Natural killer cell (primary cell): ENCODE measurements at regions not wholly inside any gene's neighbourhood (a gene's known extent, or its start where the extent isn't known, plus 50 kb on each side); places are given as distances from the start of the nearest gene placed in this dataset.

Experiments
- ATAC-seq, 3 donors: fragments of 150-1000 bp in 2 of 3; fragments of 200-7000 bp in 1 of 3; cut with Tn5 transposase; 1 replicate in 1 of 3; 2 replicates in 2 of 3; pipeline ENCODE4 v1.10.0; 2021; ENCODE audit warnings: mild to moderate bottlenecking in 2 of 3, moderate library complexity in 2 of 3
- DNase-seq, 2 donors: peaks; one replicate each; pipeline versions ENCODE4 v3.0.0 to v3.0.0-alpha.2; 2013 to 2021; ENCODE audit warnings: mixed read lengths in 1 of 2
- H3K27ac ChIP-seq: one replicate; pipeline ENCODE4 v1.5.1; 2013; ENCODE audit warnings: mild to moderate bottlenecking, low read length
- H3K27me3 ChIP-seq: one replicate; pipeline ENCODE4 v1.6.1; 2013; ENCODE audit warnings: low read length; ENCODE audit not compliant: control insufficient read depth, insufficient read depth
- H3K36me3 ChIP-seq: one replicate; pipeline ENCODE4 v1.6.1; 2013; ENCODE audit warnings: low read length; ENCODE audit not compliant: control insufficient read depth, insufficient read depth
- H3K4me1 ChIP-seq: one replicate; pipeline ENCODE4 v1.6.1; 2013; ENCODE audit warnings: low read length; ENCODE audit not compliant: control insufficient read depth, insufficient read depth
- H3K4me3 ChIP-seq: one replicate; pipeline ENCODE4 v1.5.1; 2013; ENCODE audit warnings: low read length
- H3K9me3 ChIP-seq: one replicate; pipeline ENCODE4 v1.6.1; 2013; ENCODE audit warnings: low read length; ENCODE audit not compliant: control insufficient read depth, insufficient read depth
- H3K27ac Mint-ChIP-seq, 2 donors: one replicate each; pipeline ENCODE4 v1.8.0; 2022; ENCODE audit warnings: mild to moderate bottlenecking in 2 of 2, mixed read lengths in 2 of 2, moderate library complexity in 1 of 2
- H3K27me3 Mint-ChIP-seq, 2 donors: one replicate each; pipeline ENCODE4 v1.8.0; 2022; ENCODE audit warnings: low read depth in 2 of 2, mixed read lengths in 2 of 2
- H3K36me3 Mint-ChIP-seq: one replicate; pipeline ENCODE4 v1.8.0; 2022; ENCODE audit warnings: mixed read lengths
- H3K4me1 Mint-ChIP-seq, 2 donors: one replicate each; pipeline ENCODE4 v1.8.0; 2022; ENCODE audit warnings: mixed read lengths in 2 of 2
- H3K4me3 Mint-ChIP-seq: one replicate; pipeline ENCODE4 v1.8.0; 2022; ENCODE audit warnings: mild to moderate bottlenecking, moderate library complexity, mixed read lengths
- H3K9me3 Mint-ChIP-seq, 2 donors: one replicate each; pipeline ENCODE4 v1.8.0; 2022; ENCODE audit warnings: mixed read lengths in 2 of 2
- CTCF ChIP-seq: fragments of 200-600 bp; IDR thresholded peaks from one replicate; pipeline ENCODE4 v1.8.0; 2022; ENCODE audit warnings: antibody characterized with exemption
- WGBS: methylation state at CpG from one replicate; pipeline ENCODE4 v1.1.7; 2013; ENCODE audit warnings: missing lambda C conversion rate; ENCODE audit not compliant: insufficient coverage; 5-methylcytosine and 5-hydroxymethylcytosine counted together
- intact Hi-C: fragments of 100-400 bp; cut with micrococcal nuclease; formaldehyde crosslinking; loops from one replicate; pipeline ENCODE4 v1.14.2; 2022

GRCh38 chr2:66202586-66202985 is 232.3 kb upstream of the MEIS1 start:
- Mint-ChIP-seq H3K4me3 (no peak overlapping the region), H3K9me3 (peaks cover 3 to 9% of the 10 kb centered on the region in 2 donors)
- no peak for TF ChIP-seq CTCF

GRCh38 chr2:66201242-66201641 is 233.7 kb upstream of the MEIS1 start:
- no peaks in the 10 kb centered on the region for H3K36me3 Mint-ChIP-seq
- WGBS: 92% methylated on average over 2 of the region's 2 CpGs
- no peak overlapping the region for H3K27ac Mint-ChIP-seq

More at GRCh38 chr2:66202586-66202985, 232.3 kb upstream of the MEIS1 start:
- Mint-ChIP-seq H3K4me1 (no peaks in the 10 kb centered on the region), H3K27me3 (no peaks in the 10 kb centered on the region), H3K27ac (no peak overlapping the region), H3K36me3 (no peaks in the 10 kb centered on the region)
- no peak overlapping the region for H3K4me3 ChIP-seq
- no peaks in the 10 kb centered on the region for H3K27me3 ChIP-seq
- ATAC-seq: no peak
- H3K27ac ChIP-seq: no peak overlapping the region
- peaks cover 2% of the 10 kb centered on the region for H3K9me3 ChIP-seq
- WGBS: 71% methylated on average over 1 of the region's 2 CpGs
- no peaks in the 10 kb centered on the region for H3K36me3 ChIP-seq
- no peaks in the 10 kb centered on the region for H3K4me1 ChIP-seq
- no peak for DNase-seq
- intact Hi-C loops: no loop called here

GRCh38 chr2:66198873-66199272 is 236.1 kb upstream of the MEIS1 start:
- Mint-ChIP-seq H3K9me3 (peaks cover 3 to 6% of the 10 kb centered on the region in 2 donors), H3K27ac (no peak overlapping the region), H3K36me3 (no peaks in the 10 kb centered on the region), H3K27me3 (no peaks in the 10 kb centered on the region), H3K4me1 (no peaks in the 10 kb centered on the region), H3K4me3 (no peak overlapping the region)
- Histone ChIP-seq H3K4me1 (no peaks in the 10 kb centered on the region), H3K4me3 (no peak overlapping the region), H3K9me3 (no peaks in the 10 kb centered on the region), H3K27me3 (no peaks in the 10 kb centered on the region), H3K36me3 (no peaks in the 10 kb centered on the region), H3K27ac (no peak overlapping the region)
- intact Hi-C loops: no loop called here
- DNase-seq (no peak), ATAC-seq (no peak)
- no peak for TF ChIP-seq CTCF

More at GRCh38 chr2:66201242-66201641, 233.7 kb upstream of the MEIS1 start:
- ATAC-seq (no peak), DNase-seq (no peak)
- no peak for TF ChIP-seq CTCF
- no peak overlapping the region for H3K27ac ChIP-seq
- H3K27me3 ChIP-seq: no peaks in the 10 kb centered on the region
- no peak overlapping the region for H3K4me3 ChIP-seq
- no peaks in the 10 kb centered on the region for H3K27me3 Mint-ChIP-seq
- H3K4me3 Mint-ChIP-seq: no peak overlapping the region
- no peaks in the 10 kb centered on the region for H3K36me3 ChIP-seq
- intact Hi-C loops: no loop called here
- no peaks in the 10 kb centered on the region for H3K4me1 Mint-ChIP-seq
- no peaks in the 10 kb centered on the region for H3K4me1 ChIP-seq
- H3K9me3 ChIP-seq: peaks cover 1% of the 10 kb centered on the region
- peaks cover 3 to 12% of the 10 kb centered on the region in 2 donors for H3K9me3 Mint-ChIP-seq

GRCh38 chr2:66192888-66193287 is 242.0 kb upstream of the MEIS1 start:
- H3K27ac Mint-ChIP-seq: no peak overlapping the region
- WGBS: 84% methylated on average over 2 of the region's 2 CpGs
- no peak overlapping the region for H3K4me3 Mint-ChIP-seq
- H3K36me3 Mint-ChIP-seq: no peaks in the 10 kb centered on the region
- H3K27me3 Mint-ChIP-seq: no peaks in the 10 kb centered on the region
- Histone ChIP-seq H3K4me3 (no peak overlapping the region), H3K27ac (no peak overlapping the region), H3K36me3 (no peaks in the 10 kb centered on the region), H3K9me3 (no peaks in the 10 kb centered on the region), H3K27me3 (no peaks in the 10 kb centered on the region), H3K4me1 (no peaks in the 10 kb centered on the region)
- H3K9me3 Mint-ChIP-seq: peaks cover 3 to 9% of the 10 kb centered on the region in 2 donors
- no peaks in the 10 kb centered on the region for H3K4me1 Mint-ChIP-seq
- DNase-seq (no peak), ATAC-seq (no peak)
- intact Hi-C loops: no loop called here
- no peak for TF ChIP-seq CTCF
